A549 (cell line): ENCODE measurements at regions not wholly inside any gene's neighbourhood (a gene's known extent, or its start where the extent isn't known, plus 50 kb on each side); places are given as distances from the start of the nearest gene placed in this dataset.

ENCODE experiments used
- ATAC-seq, 2 experiments: fragments of 200-7000 bp in 1 of 2; fragments of >200 bp in 1 of 2; cut with Nextera tagmentation in 1 of 2; cut with Tn5 transposase in 1 of 2; 3 replicates each; pipeline versions ENCODE4 v1.8.0 to v1.9.1; 2018 to 2020; ENCODE audit warnings: mild to moderate bottlenecking in 1 of 2, moderate library complexity in 1 of 2
- CTCF ChIA-PET: fragments of 300-600 bp; sonication (Branson Sonifier 250); formaldehyde crosslinking; extraction: SDS; loops from one replicate; lab custom pipeline; 2021; ENCODE audit warnings: antibody characterized with exemption, inconsistent platforms; lab: Yijun Ruan, JAX
- POLR2A ChIA-PET: fragments of 350-600 bp; formaldehyde crosslinking; extraction: SDS; loops from one replicate; lab custom pipeline; 2021; ENCODE audit warnings: antibody characterized with exemption, inconsistent platforms; lab: Yijun Ruan, JAX
- DNase-seq, 2 experiments: peaks; one replicate each; pipeline versions ENCODE4 v3.0.0 to v3.0.0-alpha.2; 2011 to 2016; ENCODE audit warnings: low read depth in 1 of 2, low spot score in 1 of 2
- FAIRE-seq: peaks from 2 replicates; lab custom pipeline; 2011; peaks lifted over from hg19 to GRCh38; lab: Jason Lieb, UNC
- H3K27ac ChIP-seq, 2 experiments: fragments of >200 bp; sonication (Bioruptor Twin); formaldehyde crosslinking; 3 replicates each; pipeline ENCODE4 v1.5.1; 2016 to 2017
- H3K4me1 ChIP-seq: fragments of >200 bp; sonication (Bioruptor Twin); formaldehyde crosslinking; 3 replicates; pipeline ENCODE4 v1.6.1; 2016
- H3K4me2 ChIP-seq: fragments of >200 bp; sonication (Bioruptor Twin); formaldehyde crosslinking; 3 replicates; pipeline ENCODE4 v1.6.1; 2016
- H3K4me3 ChIP-seq: fragments of >200 bp; sonication (Bioruptor Twin); formaldehyde crosslinking; 3 replicates; pipeline ENCODE4 v1.5.1; 2016
- H3K9me3 ChIP-seq: fragments of >200 bp; sonication (Bioruptor Twin); formaldehyde crosslinking; 3 replicates; pipeline ENCODE4 v1.6.1; 2016
- ATOH8 ChIP-seq: fragments of 250-450 bp; sonication (Bioruptor Pico); IDR thresholded peaks from 2 replicates; pipeline ENCODE4 v1.5.0; 2020; ENCODE audit warnings: low read depth, mild to moderate bottlenecking, moderate library complexity
- BCL3 ChIP-seq: fragments of >200 bp; sonication (Bioruptor Twin); formaldehyde crosslinking; IDR thresholded peaks from 3 replicates; pipeline ENCODE4 v1.6.1; 2016
- BHLHE40 ChIP-seq: IDR thresholded peaks from 2 replicates; pipeline ENCODE4 v1.6.1; 2012; ENCODE audit warnings: low read depth, low read length, inconsistent platforms
- CBX2 ChIP-seq: fragments of 200-600 bp; sonication (generic); IDR thresholded peaks from 2 replicates; pipeline ENCODE4 v1.6.1; 2016; ENCODE audit warnings: low read depth, mild to moderate bottlenecking, borderline replicate concordance
- CTCF ChIP-seq: fragments of >200 bp; sonication (Bioruptor Twin); formaldehyde crosslinking; IDR thresholded peaks from 3 replicates; pipeline ENCODE4 v1.5.1; 2016
- EHF ChIP-seq: fragments of 250-450 bp; sonication (Bioruptor Pico); IDR thresholded peaks from 2 replicates; pipeline ENCODE4 v1.5.0; 2020; ENCODE audit warnings: mild to moderate bottlenecking
- EP300 ChIP-seq, 2 experiments: fragments of >200 bp; sonication (Bioruptor Twin); formaldehyde crosslinking; IDR thresholded peaks; 2 replicates in 1 of 2; 3 replicates in 1 of 2; pipeline ENCODE4 v1.6.1; 2016 to 2017
- FOXS1 ChIP-seq: fragments of 250-450 bp; sonication (Bioruptor Pico); IDR thresholded peaks from 2 replicates; pipeline ENCODE4 v1.5.0; 2020; ENCODE audit warnings: mild to moderate bottlenecking, moderate library complexity
- GATA3 ChIP-seq: IDR thresholded peaks from 2 replicates; pipeline ENCODE4 v1.6.1; 2012; ENCODE audit warnings: borderline replicate concordance
- HDAC2 ChIP-seq: fragments of 200-600 bp; sonication (generic); IDR thresholded peaks from 2 replicates; pipeline ENCODE4 v1.6.1; 2016
- HES2 ChIP-seq: fragments of >200 bp; sonication (Bioruptor Twin); formaldehyde crosslinking; IDR thresholded peaks from 2 replicates; pipeline ENCODE4 v1.6.1; 2016
- HEYL ChIP-seq: fragments of 250-450 bp; sonication (Bioruptor Pico); IDR thresholded peaks from 2 replicates; pipeline ENCODE4 v1.8.0; 2021; ENCODE audit warnings: mild to moderate bottlenecking, moderate library complexity
- HOXB13 ChIP-seq: fragments of 250-450 bp; sonication (Bioruptor Pico); IDR thresholded peaks from 2 replicates; pipeline ENCODE4 v1.5.0; 2020; ENCODE audit warnings: low read depth, mild to moderate bottlenecking, moderate library complexity
- JUN ChIP-seq, 2 experiments: fragments of >200 bp; sonication (Bioruptor Twin); formaldehyde crosslinking; IDR thresholded peaks; 2 replicates in 1 of 2; 3 replicates in 1 of 2; pipeline ENCODE4 v1.6.1; 2016 to 2017
- JUNB ChIP-seq: fragments of >200 bp; sonication (Bioruptor Twin); formaldehyde crosslinking; IDR thresholded peaks from 2 replicates; pipeline ENCODE4 v1.6.1; 2016
- KDM1A ChIP-seq: fragments of 200-600 bp; sonication (generic); IDR thresholded peaks from 2 replicates; pipeline ENCODE4 v1.6.1; 2016; ENCODE audit warnings: low read depth, mild to moderate bottlenecking
- MAX ChIP-seq: IDR thresholded peaks from 2 replicates; pipeline ENCODE4 v1.6.1; 2012
- MYC ChIP-seq: IDR thresholded peaks from 2 replicates; pipeline ENCODE4 v1.6.1; 2012; ENCODE audit warnings: mild to moderate bottlenecking, inconsistent platforms, low read length, improper control_type of control experiment, borderline replicate concordance
- POLR2AphosphoS2 ChIP-seq: conservative IDR thresholded peaks from 2 replicates; pipeline ENCODE4 v1.6.1; 2012; ENCODE audit warnings: low read length, improper control_type of control experiment, inconsistent platforms
- RAD21 ChIP-seq, 2 experiments: fragments of >200 bp in 1 of 2; sonication (Bioruptor Twin) in 1 of 2; formaldehyde crosslinking in 1 of 2; IDR thresholded peaks in 1 of 2; conservative IDR thresholded peaks in 1 of 2; 2 replicates in 1 of 2; 3 replicates in 1 of 2; pipeline ENCODE4 v1.6.1; 2012 to 2018; ENCODE audit warnings: inconsistent platforms in 1 of 2
- RCOR1 ChIP-seq: fragments of 150-350 bp; IDR thresholded peaks from 2 replicates; pipeline ENCODE4 v1.6.1; 2014; ENCODE audit warnings: antibody characterized with exemption, low read length, low read depth
- RFX5 ChIP-seq: fragments of 450-650 bp; IDR thresholded peaks from 2 replicates; pipeline ENCODE4 v1.7.1; 2014; ENCODE audit warnings: antibody characterized with exemption, mild to moderate bottlenecking, moderate library complexity
- SMC3 ChIP-seq: fragments of >200 bp; sonication (Bioruptor Twin); formaldehyde crosslinking; IDR thresholded peaks from 3 replicates; pipeline ENCODE4 v1.6.1; 2018; ENCODE audit warnings: inconsistent platforms
- TFCP2L1 ChIP-seq: fragments of 250-450 bp; sonication (Bioruptor Pico); IDR thresholded peaks from 2 replicates; pipeline ENCODE4 v1.5.0; 2021; ENCODE audit warnings: mild to moderate bottlenecking
- ZFP36 ChIP-seq: fragments of 450-650 bp; IDR thresholded peaks from 2 replicates; pipeline ENCODE4 v1.6.1; 2014; ENCODE audit warnings: borderline replicate concordance; ENCODE audit not compliant: partially characterized antibody
- WGBS: methylation state at CpG from one replicate; pipeline ENCODE4 v1.1.6; 2017; ENCODE audit errors: missing lambda C conversion rate; 5-methylcytosine and 5-hydroxymethylcytosine counted together

- no peak overlapping the region for H3K4me3 ChIP-seq
- FAIRE-seq = peak; percentile 18
- POLR2A ChIA-PET = no interaction called here
- CTCF ChIA-PET = interaction anchor here (0.5 to 6.6 kb wide), 40 partner anchors 8 to 1273 kb away, joined by 3 to 66 read pairs (median 4); partner anchors contain the start of genes KTN1 and TBPL2
- peak; percentile 30 to 73; a peak in 4 of 6 replicates for ATAC-seq
- no peak overlapping the region for H3K4me2 ChIP-seq
- TF ChIP-seq BCL3 (no peak), HEYL (CRISPR knock-in tag) (no peak), RCOR1 (no peak), GATA3 (no peak), EHF (no peak), MAX (no peak), CBX2 (no peak), CTCF (peak; percentile 90), HDAC2 (no peak), POLR2AphosphoS2 (no peak), MYC (no peak), JUNB (no peak), ATOH8 (CRISPR knock-in tag) (no peak), HOXB13 (CRISPR knock-in tag) (no peak), RAD21 (conservative IDR thresholded peaks at IDR 0.05 in 1 of 2, IDR thresholded peaks at IDR 0.05 in 1 of 2) (peak; percentile 90 to 92), FOXS1 (CRISPR knock-in tag) (no peak), JUN (IDR thresholded peaks at IDR 0.05) (no peak), KDM1A (no peak), ZFP36 (no peak), BHLHE40 (no peak), HES2 (no peak), TFCP2L1 (CRISPR knock-in tag) (no peak), EP300 (IDR thresholded peaks at IDR 0.05) (no peak), RFX5 (no peak), SMC3 (peak; percentile 75)
- WGBS = 13% methylated on average over 8 of the region's 8 CpGs
- DNase-seq = peak; percentile 19 to 37
- H3K4me1 ChIP-seq = no peaks in the 10 kb centered on the region
- no peak overlapping the region for H3K27ac ChIP-seq
- H3K9me3 ChIP-seq = peaks cover 3% of the 10 kb centered on the region; the same call in 2 of the 3 replicates
Observed at GRCh38 chr14:56474419-56475022, 105.1 kb upstream of the TMEM260 start.
